Transverse colon (tissue), 3 donors: ENCODE measurements at regions not wholly inside any gene's neighbourhood (a gene's known extent, or its start where the extent isn't known, plus 50 kb on each side); places are given as distances from the start of the nearest gene placed in this dataset.

Experiments
- EP300 ChIP-seq: sonication (generic); formaldehyde crosslinking; IDR thresholded peaks from one replicate; pipeline ENCODE4 v1.6.1; 2017; ENCODE audit warnings: antibody characterized with exemption, low read depth
- TF ChIP-seq, protein P1 (sequence below), 5 experiments: fragments of 200-600 bp in 3 of 5; fragments of 450-650 bp in 2 of 5; sonication (generic) in 3 of 5; IDR thresholded peaks; 1 replicate in 2 of 5; 2 replicates in 3 of 5; pipeline ENCODE4 v1.5.1; 2016 to 2017; ENCODE audit warnings: antibody characterized with exemption in 5 of 5, inconsistent platforms in 3 of 5, mild to moderate bottlenecking in 2 of 5, moderate library complexity in 1 of 5

DNA sequence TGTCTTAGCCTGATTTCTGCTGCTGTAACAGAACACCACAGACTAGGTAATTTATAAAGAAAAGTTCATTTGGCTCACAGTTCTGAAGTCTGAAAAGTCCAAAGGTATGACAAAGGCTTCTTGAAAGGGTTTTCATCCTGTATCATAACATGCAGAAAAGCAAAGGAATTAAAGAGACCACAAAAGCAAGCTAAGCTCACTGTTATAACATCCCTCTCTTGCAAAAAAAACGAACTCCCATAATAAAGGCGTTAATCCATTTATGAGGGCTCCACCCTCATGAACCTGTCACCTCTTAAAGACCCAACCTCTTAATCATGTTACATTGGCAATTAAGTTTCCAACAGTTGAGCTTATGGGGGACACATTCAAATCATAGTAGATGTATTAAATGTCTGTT, 197.9 kb downstream of the PLOD2 start:
- TF ChIP-seq, protein P1, sequence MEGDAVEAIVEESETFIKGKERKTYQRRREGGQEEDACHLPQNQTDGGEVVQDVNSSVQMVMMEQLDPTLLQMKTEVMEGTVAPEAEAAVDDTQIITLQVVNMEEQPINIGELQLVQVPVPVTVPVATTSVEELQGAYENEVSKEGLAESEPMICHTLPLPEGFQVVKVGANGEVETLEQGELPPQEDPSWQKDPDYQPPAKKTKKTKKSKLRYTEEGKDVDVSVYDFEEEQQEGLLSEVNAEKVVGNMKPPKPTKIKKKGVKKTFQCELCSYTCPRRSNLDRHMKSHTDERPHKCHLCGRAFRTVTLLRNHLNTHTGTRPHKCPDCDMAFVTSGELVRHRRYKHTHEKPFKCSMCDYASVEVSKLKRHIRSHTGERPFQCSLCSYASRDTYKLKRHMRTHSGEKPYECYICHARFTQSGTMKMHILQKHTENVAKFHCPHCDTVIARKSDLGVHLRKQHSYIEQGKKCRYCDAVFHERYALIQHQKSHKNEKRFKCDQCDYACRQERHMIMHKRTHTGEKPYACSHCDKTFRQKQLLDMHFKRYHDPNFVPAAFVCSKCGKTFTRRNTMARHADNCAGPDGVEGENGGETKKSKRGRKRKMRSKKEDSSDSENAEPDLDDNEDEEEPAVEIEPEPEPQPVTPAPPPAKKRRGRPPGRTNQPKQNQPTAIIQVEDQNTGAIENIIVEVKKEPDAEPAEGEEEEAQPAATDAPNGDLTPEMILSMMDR (IDR thresholded peaks at IDR 0.05), result no peak
- TF ChIP-seq EP300, result no peak
